Left renal pelvis (tissue), 4 donors: ENCODE measurements at regions not wholly inside any gene's neighbourhood (a gene's known extent, or its start where the extent isn't known, plus 50 kb on each side); places are given as distances from the start of the nearest gene placed in this dataset.

Source experiments
- DNase-seq, 4 donors: peaks; one replicate each; pipeline ENCODE4 v3.0.0-alpha.2; 2013; ENCODE audit warnings: low read depth in 4 of 4, low spot score in 3 of 4

GRCh38 chr12:75974323-75975187 is 57.0 kb downstream of the PHLDA1 start:
- DNase-seq: no peak

- DNase-seq: no peak
Observed at GRCh38 chr12:75971253-75971652, 60.3 kb downstream of the PHLDA1 start.

DNA sequence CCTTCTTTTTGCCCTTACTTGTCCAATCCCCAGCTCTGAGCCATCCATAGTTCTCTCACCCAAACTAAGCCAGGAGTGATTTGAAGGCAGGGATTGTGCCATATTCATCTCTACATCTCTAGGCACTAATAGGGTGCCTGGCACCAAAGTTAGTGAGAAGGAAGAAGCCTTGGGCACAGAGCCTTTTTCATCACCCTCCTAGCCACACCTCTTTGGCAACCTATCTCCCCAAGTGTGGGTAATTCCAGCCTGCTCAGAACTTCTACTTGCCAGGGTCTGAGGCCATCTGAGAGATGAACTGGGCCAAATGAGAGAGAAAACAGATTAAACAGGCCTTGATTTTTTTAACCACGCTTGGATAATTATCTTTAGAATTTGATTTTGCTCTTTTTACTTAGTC is 61.3 kb downstream of the PHLDA1 start:
- no peak for DNase-seq

- DNase-seq: no peak
Observed at GRCh38 chr12:75969768-75970167, 61.8 kb downstream of the PHLDA1 start.

DNA sequence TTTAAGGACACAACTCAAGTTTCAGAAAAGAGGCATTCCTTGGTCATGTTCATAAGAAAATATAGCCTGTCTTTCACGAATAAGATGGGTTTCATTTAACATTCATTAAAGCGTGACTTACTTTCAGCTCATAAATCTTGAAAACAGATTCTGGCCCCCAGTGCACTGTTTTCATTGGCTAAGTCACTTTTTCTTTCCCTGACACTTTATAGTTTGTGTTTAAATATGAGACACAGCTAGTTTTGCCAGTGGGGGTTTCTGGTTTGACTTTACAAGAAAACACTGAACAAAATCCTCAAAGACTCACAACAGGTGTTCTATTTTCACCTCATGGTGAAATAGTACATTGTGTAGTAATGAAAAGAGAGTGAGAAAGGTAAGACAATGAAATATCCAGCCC is 65.9 kb downstream of the PHLDA1 start:
- no peak for DNase-seq

DNA sequence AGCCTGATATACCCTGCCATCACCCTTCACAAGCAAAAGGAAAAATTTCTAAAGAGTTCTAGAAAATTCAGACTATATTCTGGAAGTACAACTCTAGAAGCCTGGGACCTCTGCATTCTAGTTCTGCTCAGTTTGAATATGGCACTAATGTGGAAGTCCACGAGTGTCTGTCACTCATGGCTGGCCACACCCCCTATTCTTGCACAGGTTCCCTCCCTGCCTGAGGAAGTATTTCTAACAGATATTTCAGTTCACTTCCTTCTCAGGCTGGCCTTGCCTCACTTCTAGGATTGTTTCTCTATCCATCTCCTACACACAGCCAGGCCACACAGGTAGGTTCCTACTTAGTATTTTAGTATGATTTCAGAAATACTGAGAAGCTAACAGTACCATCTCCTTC is 67.4 kb downstream of the PHLDA1 start:
- DNase-seq: no peak

DNA sequence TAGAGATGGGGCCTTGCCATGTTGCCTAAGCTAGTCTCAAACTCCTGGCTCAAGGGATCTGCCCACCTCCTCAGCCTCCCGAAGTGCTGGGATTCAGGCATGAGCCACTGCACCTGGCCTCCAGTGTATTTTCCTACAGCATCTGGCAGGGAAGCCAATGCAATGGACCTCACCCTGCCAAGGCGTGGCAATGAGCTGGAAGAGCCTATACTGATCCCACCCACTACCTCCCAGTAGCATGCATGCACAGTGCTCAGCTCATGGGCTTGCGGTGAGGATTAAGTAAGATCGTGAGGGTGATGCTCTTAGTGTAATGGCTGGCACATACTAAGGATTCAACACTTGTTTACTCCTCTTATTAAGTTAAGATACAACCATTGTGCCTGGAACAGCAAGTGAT is 69.7 kb downstream of the PHLDA1 start:
- no peak for DNase-seq

DNA sequence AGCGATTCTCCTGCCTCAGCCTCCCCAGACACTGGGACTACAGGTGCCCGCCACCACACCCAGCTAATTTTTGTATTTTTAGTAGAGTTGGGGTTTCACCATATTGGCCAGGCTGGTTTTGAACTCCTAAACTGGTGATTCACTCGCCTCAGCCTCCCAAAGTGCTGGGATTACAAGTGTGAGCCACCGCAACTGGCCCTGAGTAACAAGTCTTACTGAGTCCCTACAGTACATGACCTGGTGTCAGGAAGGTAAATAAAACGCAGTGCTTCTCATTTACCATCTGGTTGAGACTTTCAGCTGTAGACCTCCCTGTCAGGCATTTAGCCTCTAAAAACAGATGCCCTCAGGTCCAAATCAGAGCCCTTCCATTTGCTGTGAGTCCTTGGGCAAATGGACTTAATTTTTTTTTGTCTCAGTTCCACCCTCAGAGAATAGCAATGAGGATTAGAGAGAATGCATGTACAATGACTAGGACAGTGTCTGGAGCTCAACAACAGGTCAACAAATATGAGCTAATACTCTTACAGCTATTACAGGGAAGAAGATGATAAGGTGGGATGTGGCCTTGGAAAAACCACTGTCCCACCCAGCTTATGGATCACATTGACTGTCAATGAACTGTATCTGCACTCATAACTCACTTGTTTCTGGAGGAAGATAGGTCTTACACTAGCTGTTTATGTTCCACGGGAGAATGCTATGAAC is 70.5 kb downstream of the PHLDA1 start:
- no peak for DNase-seq

DNA sequence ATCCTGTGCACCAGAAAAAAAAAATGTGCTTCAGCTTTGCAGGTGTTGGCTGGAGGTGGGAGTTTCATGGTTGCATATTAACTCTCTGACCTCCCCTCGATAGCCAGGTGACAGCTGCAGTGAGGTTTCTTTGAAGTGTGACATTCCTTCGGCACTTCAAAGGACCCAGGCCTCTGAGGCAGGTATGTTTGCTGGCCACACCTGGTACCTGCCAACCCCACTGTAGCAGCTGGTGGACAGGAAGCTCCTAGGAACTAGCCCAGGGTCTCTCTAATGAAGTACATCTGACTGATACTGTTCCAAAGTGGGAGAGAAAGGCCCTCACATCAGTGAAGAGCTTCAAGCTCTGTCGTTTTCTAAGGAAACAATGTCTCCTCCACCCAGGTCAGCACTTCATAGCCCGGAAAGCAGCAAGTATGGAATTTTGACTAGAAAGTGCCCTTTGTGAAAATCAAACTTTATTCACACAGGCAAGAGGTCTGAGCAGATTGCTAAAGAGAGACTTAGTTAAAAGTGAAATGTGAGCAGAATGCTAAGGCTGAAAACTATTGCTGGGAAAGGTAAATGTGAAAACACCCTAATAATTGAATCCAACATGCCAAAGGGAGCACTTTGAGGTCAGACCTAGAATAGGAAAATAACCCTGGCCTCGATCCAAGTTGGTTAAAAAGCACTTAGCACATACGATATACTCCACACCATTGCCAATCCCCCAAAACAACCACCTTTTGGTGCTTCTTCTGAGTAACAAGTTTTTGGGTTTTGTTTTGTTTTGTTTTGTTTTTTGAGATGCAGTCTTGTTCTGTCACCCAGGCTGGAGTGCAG is 71.3 kb downstream of the PHLDA1 start:
- peak in 1 of 4 donors; percentile 49 for DNase-seq

GRCh38 chr12:75959506-75959905 is 72.1 kb downstream of the PHLDA1 start:
- no peak for DNase-seq

DNA sequence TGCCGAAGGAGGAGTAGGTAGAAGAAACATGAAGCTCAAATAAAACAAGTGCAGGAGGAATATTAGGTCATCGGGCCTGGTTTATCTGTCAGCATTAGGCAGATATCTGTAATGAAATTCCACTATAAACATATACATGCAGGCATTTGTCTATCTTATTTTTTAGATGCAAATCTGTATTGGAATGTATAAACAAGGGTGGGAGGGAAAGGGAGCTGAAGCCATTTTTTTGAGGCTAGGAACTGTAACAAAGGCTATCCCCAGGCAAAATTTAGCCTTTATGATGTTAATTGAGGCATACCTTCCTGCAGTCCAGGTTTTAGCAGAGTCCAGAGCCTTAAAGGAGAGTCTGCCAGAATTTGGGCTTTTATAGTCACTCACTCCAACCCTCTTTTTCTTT is 72.5 kb downstream of the PHLDA1 start:
- no peak for DNase-seq

- DNase-seq: no peak
Observed at GRCh38 chr12:75955251-75955650, 76.3 kb downstream of the PHLDA1 start.

GRCh38 chr12:75954749-75955148 is 76.8 kb downstream of the PHLDA1 start:
- no peak for DNase-seq

DNA sequence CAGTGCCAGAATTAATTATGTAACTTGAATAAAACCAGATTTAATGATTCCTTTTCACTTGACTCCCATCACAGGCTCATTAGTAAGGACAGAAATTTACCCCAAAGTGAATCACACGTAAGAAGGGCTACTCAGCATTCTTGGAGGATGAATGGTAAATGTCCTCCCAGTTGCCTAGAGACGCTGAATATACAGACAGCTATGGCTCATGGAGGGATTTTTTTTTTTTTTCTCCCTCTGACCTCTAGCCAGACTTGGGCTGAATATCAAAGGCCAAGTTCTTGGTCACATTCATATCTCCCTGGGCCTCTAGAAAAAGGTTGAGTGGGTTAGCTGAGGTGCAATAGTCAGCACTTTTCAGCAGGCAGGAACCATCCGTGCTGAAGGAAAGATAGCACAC is 77.5 kb downstream of the PHLDA1 start:
- no peak for DNase-seq

- DNase-seq: no peak
Observed at GRCh38 chr12:75953312-75953906, 78.2 kb downstream of the PHLDA1 start.

DNA sequence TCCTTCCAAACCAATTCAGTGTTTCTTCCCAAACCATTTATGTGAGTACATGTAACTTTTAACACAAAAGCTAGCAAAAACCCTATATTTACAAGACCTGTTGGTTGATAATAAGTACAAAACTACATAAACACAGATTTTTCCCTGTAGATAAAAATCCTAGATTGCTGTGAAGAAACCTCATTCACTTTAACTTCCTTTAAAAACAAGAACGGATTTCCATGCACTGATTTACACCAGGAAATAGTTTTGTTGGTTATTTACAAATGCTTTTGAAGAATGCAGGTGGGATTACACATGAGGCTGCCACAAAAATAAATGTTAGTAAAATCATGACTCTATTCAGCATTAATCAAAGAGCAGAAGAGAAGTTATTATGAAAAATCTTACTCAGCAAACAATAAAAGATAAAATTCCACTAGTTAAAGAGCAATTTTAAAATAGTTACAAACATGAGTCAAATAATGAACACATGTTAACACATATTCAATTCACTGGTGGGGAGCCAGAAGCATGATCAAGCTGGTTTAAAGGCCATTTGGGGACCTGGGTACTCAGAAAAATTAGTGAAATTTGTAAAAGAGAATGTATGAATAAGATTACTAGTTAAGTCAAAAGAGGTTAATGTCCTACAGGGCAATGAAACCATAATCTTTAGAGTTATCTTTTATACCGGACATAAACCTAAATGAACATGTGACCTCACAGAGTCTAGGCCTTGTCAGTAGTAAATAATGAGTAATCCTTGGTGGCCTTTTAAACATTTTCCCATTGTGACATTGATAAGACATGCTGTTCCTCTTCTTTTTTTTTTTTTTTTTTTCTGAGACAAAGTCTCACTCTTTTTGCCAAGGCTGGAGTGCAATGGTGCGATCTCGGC is 79.9 kb downstream of the PHLDA1 start:
- no peak for DNase-seq

- no peak for DNase-seq
Observed at GRCh38 chr12:75947156-75947723, 84.3 kb downstream of the PHLDA1 start.

DNA sequence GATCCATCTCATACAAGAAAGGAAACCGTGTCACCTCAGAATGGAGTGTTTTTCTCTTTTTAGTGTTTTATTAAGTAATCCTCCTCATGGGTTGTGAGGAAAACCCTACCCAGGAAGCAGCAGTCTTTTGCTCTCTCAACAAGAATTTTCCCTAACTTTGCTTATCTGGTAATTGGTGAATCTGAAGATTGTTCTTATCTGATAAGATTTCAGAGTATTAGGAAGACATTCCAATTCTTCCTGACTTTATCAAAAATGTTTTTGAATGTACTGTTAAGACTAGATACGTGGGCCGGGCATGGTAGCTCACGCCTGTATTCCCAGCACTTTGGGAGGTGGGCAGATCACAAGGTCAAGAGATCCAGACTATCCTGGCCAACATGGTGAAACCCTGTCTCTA is 86.0 kb downstream of the PHLDA1 start:
- no peak for DNase-seq

GRCh38 chr12:75944905-75945432 is 86.6 kb downstream of the PHLDA1 start:
- DNase-seq: no peak
